Sigmoid colon (tissue), 6 donors: ENCODE measurements at regions not wholly inside any gene's neighbourhood (a gene's known extent, or its start where the extent isn't known, plus 50 kb on each side); places are given as distances from the start of the nearest gene placed in this dataset.
A peak's percentile ranks its signal among the peaks of the same experiment; 100 is the strongest.

Source experiments
- DNase-seq: peaks from one replicate; pipeline ENCODE4 v3.0.0-alpha.2; 2019
- H3K27ac ChIP-seq, 4 donors: fragments of 200-600 bp; sonication (generic); one replicate each; pipeline ENCODE4 v1.5.1; 2016 to 2019; ENCODE audit warnings: mild to moderate bottlenecking in 1 of 4
- H3K27me3 ChIP-seq, 3 donors: fragments of 200-600 bp; sonication (generic); one replicate each; pipeline ENCODE4 v1.5.1; 2019; ENCODE audit warnings: mild to moderate bottlenecking in 1 of 3
- H3K36me3 ChIP-seq, 4 donors: fragments of 200-600 bp; sonication (generic); one replicate each; pipeline ENCODE4 v1.5.1; 2016 to 2019
- H3K4me1 ChIP-seq, 4 donors: fragments of 200-600 bp; sonication (generic); one replicate each; pipeline ENCODE4 v1.5.1; 2017 to 2019
- H3K4me3 ChIP-seq, 4 donors: fragments of 200-600 bp; sonication (generic); one replicate each; pipeline ENCODE4 v1.5.1; 2017 to 2019; ENCODE audit warnings: mild to moderate bottlenecking in 2 of 4, moderate library complexity in 1 of 4
- H3K9me3 ChIP-seq, 4 donors: fragments of 200-600 bp in 3 of 4; sonication (generic) in 3 of 4; one replicate each; pipeline versions ENCODE4 v1.5.1 to v1.6.1; 2013 to 2019
- EP300 ChIP-seq, 4 donors: sonication (generic); formaldehyde crosslinking; IDR thresholded peaks; one replicate each; pipeline ENCODE4 v1.6.1; 2017; ENCODE audit warnings: antibody characterized with exemption in 4 of 4
- POLR2A ChIP-seq, 2 donors: fragments of 450-650 bp; IDR thresholded peaks; one replicate each; pipeline ENCODE4 v1.6.1; 2016; ENCODE audit warnings: antibody characterized with exemption in 2 of 2, mild to moderate bottlenecking in 2 of 2, moderate library complexity in 2 of 2
- POLR2AphosphoS5 ChIP-seq, 4 donors: sonication (generic); formaldehyde crosslinking; IDR thresholded peaks; one replicate each; pipeline ENCODE4 v1.6.1; 2017; ENCODE audit warnings: antibody characterized with exemption in 4 of 4
- WGBS, 2 donors: extraction: QIAGEN DNeasy Blood & Tissue Kit; methylation state at CpG; one replicate each; pipeline ENCODE4 v1.1.7; 2013; 5-methylcytosine and 5-hydroxymethylcytosine counted together
- intact Hi-C: fragments of 100-400 bp; cut with DNase I; formaldehyde crosslinking; loops from one replicate; pipeline ENCODE4 v1.15.1; 2023
- TF ChIP-seq, protein P1 (sequence below), 4 experiments: fragments of 450-650 bp in 3 of 4; fragments of 200-600 bp in 1 of 4; IDR thresholded peaks; one replicate each; pipeline ENCODE4 v1.5.1; 2016 to 2019; ENCODE audit warnings: antibody characterized with exemption in 4 of 4, mild to moderate bottlenecking in 3 of 4, moderate library complexity in 2 of 4
- donor health status: healthy with polysubstance abuse.
- donor health status: healthy.

GRCh38 chr1:182193908-182194550, 132.5 kb upstream of the ZNF648 start:
- no peak for TF ChIP-seq EP300 (IDR thresholded peaks at IDR 0.05)
- peak; percentile 46 to 66 (median 55) for TF ChIP-seq POLR2AphosphoS5 (IDR thresholded peaks at IDR 0.05)
- no peak for TF ChIP-seq POLR2A (IDR thresholded peaks at IDR 0.05)
- Histone ChIP-seq H3K27ac (no peak overlapping the region), H3K4me3 (no peak overlapping the region), H3K9me3 (no peaks in the 10 kb centered on the region), H3K4me1 (no peaks in the 10 kb centered on the region), H3K27me3 (no peaks in the 10 kb centered on the region), H3K36me3 (no peaks in the 10 kb centered on the region)
- 88 to 90% methylated on average over 4 of the region's 4 CpGs for WGBS, 2 donors
- peak; percentile 81 for DNase-seq
- intact Hi-C loops = no loop called here

DNA sequence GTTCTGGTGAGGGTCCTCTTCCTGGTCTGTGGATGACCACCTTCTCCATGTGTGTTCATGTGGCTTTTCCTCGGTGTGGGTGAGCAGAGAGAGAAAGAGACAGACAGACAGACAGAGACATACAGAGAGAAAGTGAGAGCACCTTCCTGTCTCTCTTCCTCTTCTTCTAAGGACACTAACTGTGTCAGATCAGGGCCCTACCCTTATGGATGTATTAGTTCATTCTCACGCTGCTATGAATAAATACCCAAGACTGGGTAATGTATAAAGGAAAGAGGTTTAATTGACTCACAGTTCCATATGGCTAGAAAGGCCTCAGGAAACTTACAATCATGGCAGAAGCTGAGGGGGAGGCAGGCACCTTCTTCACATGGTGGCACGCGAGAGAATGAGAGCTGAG, 131.5 kb upstream of the ZNF648 start:
- Histone ChIP-seq H3K9me3 (no peaks in the 10 kb centered on the region), H3K27me3 (no peaks in the 10 kb centered on the region), H3K27ac (no peak overlapping the region), H3K4me1 (no peaks in the 10 kb centered on the region), H3K4me3 (no peak overlapping the region), H3K36me3 (no peaks in the 10 kb centered on the region)
- DNase-seq = no peak
- TF ChIP-seq POLR2A (IDR thresholded peaks at IDR 0.05) (no peak), EP300 (IDR thresholded peaks at IDR 0.05) (no peak), POLR2AphosphoS5 (IDR thresholded peaks at IDR 0.05) (no peak)
- TF ChIP-seq, protein P1, sequence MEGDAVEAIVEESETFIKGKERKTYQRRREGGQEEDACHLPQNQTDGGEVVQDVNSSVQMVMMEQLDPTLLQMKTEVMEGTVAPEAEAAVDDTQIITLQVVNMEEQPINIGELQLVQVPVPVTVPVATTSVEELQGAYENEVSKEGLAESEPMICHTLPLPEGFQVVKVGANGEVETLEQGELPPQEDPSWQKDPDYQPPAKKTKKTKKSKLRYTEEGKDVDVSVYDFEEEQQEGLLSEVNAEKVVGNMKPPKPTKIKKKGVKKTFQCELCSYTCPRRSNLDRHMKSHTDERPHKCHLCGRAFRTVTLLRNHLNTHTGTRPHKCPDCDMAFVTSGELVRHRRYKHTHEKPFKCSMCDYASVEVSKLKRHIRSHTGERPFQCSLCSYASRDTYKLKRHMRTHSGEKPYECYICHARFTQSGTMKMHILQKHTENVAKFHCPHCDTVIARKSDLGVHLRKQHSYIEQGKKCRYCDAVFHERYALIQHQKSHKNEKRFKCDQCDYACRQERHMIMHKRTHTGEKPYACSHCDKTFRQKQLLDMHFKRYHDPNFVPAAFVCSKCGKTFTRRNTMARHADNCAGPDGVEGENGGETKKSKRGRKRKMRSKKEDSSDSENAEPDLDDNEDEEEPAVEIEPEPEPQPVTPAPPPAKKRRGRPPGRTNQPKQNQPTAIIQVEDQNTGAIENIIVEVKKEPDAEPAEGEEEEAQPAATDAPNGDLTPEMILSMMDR (IDR thresholded peaks at IDR 0.05) = no peak
- intact Hi-C loops = no loop called here
- 93 to 95% methylated on average over 4 of the region's 4 CpGs for WGBS, 2 donors

DNA sequence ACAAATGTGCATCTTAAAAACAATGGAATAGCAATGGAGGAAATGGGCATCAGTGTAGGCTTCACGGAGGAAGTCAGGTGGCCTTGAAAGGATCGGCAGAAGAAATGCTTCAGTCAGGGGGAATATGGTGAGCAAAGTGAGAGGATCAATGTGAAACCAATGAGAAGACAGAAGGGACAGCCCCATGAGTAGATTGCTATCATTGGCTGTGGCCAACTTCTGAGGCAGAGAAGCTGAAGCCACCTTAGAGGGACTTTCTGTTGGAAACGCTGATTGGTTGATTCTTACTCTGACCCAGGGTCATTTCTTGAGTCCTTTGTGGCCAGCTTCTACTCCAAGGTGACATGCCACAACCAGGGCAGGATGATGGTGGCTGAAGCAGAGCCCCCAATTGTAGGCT, 130.7 kb upstream of the ZNF648 start:
- no peak overlapping the region for H3K27ac ChIP-seq
- no peak overlapping the region for H3K4me3 ChIP-seq
- H3K27me3 ChIP-seq = no peaks in the 10 kb centered on the region
- no peaks in the 10 kb centered on the region for H3K4me1 ChIP-seq
- 83 to 89% methylated on average over 3 of the region's 3 CpGs for WGBS, 2 donors
- TF ChIP-seq, protein P1 (IDR thresholded peaks at IDR 0.05) = no peak
- TF ChIP-seq EP300 (IDR thresholded peaks at IDR 0.05) (no peak), POLR2A (IDR thresholded peaks at IDR 0.05) (no peak), POLR2AphosphoS5 (IDR thresholded peaks at IDR 0.05) (no peak)
- no peaks in the 10 kb centered on the region for H3K36me3 ChIP-seq
- intact Hi-C loops = no loop called here
- no peaks in the 10 kb centered on the region for H3K9me3 ChIP-seq
- DNase-seq = no peak

DNA sequence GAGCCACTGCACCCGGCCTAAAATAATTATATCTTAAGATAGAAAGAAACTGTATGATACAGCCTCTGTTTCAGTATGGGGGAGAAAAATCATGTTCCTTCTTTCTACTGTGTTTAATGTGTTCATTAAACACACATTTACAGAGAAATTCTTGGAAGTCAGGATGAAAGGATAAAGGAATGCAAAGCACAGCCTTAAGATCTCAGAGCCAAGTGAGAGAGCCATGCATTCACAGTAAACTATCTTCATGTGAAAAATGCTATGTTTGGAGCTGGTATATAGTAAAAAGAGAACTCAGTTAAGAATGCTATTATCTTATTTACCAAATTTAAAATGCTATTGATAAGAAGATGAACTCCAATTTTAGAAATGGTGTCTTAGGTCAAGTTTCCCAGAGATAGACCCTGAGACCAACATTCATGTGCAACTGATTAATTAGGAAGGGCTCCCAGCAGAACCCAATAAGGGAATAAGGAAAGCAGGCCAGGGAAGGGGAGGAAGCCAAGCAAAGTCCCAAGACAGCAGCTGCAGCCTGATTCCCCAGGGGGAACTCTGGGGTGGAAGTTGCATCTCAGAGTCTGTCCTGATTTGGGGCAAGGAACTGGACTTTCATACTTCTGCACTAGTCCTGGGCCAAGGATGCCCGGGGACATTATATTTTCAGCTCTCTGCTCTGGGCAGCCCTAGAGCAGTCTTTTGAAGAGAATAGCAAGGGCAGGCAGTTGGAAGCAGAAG, 130.0 kb upstream of the ZNF648 start:
- no peaks in the 10 kb centered on the region for H3K4me1 ChIP-seq
- H3K4me3 ChIP-seq = no peak overlapping the region
- TF ChIP-seq, protein P1 (IDR thresholded peaks at IDR 0.05) = no peak
- no peak for TF ChIP-seq POLR2A (IDR thresholded peaks at IDR 0.05)
- TF ChIP-seq EP300 (IDR thresholded peaks at IDR 0.05) = no peak
- TF ChIP-seq POLR2AphosphoS5 (IDR thresholded peaks at IDR 0.05) = no peak
- no peaks in the 10 kb centered on the region for H3K27me3 ChIP-seq
- H3K9me3 ChIP-seq = no peaks in the 10 kb centered on the region
- no peak overlapping the region for H3K27ac ChIP-seq
- DNase-seq = no peak
- intact Hi-C loops = no loop called here
- 87 to 93% methylated on average over 2 of the region's 2 CpGs for WGBS, 2 donors
- H3K36me3 ChIP-seq = no peaks in the 10 kb centered on the region

- Histone ChIP-seq H3K4me3 (no peak overlapping the region), H3K9me3 (no peaks in the 10 kb centered on the region), H3K36me3 (no peaks in the 10 kb centered on the region), H3K27me3 (no peaks in the 10 kb centered on the region), H3K27ac (no peak overlapping the region), H3K4me1 (peaks cover 0 to 6% (median 0%) of the 10 kb centered on the region in 4 donors)
- intact Hi-C loops = no loop called here
- DNase-seq = no peak
- WGBS, 2 donors = 85 to 90% methylated on average over 3 of the region's 3 CpGs
- no peak for TF ChIP-seq POLR2AphosphoS5 (IDR thresholded peaks at IDR 0.05)
- TF ChIP-seq, protein P1 (IDR thresholded peaks at IDR 0.05) = no peak
- TF ChIP-seq POLR2A (IDR thresholded peaks at IDR 0.05) = no peak
Measured at GRCh38 chr1:182189535-182190066, 128.1 kb upstream of the ZNF648 start.
